GM12873 (cell line): ENCODE measurements at regions not wholly inside any gene's neighbourhood (a gene's known extent, or its start where the extent isn't known, plus 50 kb on each side); places are given as distances from the start of the nearest gene placed in this dataset.

Experiments
- TF ChIP-seq, protein P1 (sequence below): IDR thresholded peaks from 2 replicates; pipeline ENCODE4 v1.5.1; 2012; ENCODE audit warnings: low read depth, mild to moderate bottlenecking, moderate library complexity, low read length, control low read depth; ENCODE audit not compliant: insufficient read depth; ENCODE audit errors: missing control alignments

DNA sequence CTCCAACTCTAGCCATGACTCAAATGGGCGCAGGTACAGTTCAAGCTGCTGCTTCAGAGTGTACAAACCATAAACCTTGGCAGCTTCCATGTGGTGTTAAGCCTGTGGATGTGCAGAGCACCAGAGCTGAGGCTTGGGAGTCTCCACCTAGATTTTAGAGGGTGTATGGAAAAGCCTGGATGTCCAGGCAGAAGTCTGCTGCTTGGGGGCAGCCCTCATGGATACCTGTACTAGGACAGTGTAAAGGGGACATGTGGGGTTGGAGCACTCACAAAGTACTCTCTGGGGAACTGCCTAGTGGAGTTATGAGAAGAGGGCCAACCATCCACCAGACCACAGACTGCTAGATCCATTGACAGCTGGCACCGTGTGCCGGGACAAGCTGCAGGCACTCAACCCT is 273.5 kb upstream of the ST8SIA4 start:
- TF ChIP-seq, protein P1, sequence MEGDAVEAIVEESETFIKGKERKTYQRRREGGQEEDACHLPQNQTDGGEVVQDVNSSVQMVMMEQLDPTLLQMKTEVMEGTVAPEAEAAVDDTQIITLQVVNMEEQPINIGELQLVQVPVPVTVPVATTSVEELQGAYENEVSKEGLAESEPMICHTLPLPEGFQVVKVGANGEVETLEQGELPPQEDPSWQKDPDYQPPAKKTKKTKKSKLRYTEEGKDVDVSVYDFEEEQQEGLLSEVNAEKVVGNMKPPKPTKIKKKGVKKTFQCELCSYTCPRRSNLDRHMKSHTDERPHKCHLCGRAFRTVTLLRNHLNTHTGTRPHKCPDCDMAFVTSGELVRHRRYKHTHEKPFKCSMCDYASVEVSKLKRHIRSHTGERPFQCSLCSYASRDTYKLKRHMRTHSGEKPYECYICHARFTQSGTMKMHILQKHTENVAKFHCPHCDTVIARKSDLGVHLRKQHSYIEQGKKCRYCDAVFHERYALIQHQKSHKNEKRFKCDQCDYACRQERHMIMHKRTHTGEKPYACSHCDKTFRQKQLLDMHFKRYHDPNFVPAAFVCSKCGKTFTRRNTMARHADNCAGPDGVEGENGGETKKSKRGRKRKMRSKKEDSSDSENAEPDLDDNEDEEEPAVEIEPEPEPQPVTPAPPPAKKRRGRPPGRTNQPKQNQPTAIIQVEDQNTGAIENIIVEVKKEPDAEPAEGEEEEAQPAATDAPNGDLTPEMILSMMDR, result no peak

DNA sequence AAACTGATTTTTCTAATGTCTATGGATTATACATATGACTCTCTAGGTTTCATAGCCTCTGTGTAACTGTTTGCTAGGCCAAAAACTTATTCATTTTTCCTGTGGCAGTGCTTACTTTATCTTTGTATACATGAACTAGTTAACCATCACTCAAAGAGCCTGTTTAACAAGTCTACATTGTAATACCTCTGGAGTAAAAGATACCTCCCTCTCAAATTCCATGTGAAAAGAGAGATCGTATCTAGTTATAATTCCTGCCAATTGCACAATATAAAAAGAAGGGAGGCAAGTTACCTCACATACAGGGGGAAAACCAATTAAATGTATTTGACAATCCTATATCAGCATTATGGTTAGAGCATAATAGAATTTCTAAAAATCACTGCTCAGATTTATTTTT is 271.9 kb upstream of the ST8SIA4 start:
- TF ChIP-seq, protein P1, result no peak

DNA sequence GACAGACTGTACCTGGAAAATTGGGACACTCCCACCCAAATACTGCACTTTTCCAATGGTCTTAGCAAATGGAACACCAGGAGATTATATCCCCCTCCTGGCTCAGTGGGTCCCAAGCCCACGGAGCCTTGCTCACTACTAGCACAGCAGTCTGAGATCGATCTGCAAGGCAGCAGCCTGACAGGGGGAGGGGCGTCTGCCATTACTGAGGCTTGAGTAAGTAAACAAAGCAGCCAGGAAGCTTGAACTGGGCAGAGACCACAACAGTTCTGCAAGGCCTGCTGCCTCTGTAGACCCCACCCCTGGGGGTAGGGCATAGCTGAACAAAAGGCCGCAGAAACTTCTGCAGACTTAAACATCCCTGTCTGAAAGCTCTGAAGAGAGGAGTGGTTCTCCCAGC is 260.0 kb upstream of the ST8SIA4 start:
- TF ChIP-seq, protein P1, result no peak

DNA sequence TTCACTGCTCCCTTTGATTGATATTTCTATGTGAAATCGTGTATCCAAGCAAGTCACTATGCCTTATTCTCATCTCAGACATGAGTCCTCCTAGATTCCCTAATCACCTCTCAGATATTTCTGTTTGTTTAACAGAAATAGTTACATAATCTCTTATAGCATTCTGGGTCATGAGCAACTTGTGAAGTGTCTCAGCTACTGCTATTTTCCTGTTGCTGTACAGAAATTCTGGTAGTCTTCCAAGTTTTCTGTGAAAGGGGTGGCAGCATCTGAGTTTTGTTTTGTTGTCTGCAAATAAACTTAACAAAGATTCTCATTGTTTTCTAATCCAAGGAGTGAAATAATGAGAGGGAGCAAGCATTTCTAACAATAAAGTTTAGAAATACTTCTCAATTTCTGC is 256.9 kb upstream of the ST8SIA4 start:
- TF ChIP-seq, protein P1, result no peak

DNA sequence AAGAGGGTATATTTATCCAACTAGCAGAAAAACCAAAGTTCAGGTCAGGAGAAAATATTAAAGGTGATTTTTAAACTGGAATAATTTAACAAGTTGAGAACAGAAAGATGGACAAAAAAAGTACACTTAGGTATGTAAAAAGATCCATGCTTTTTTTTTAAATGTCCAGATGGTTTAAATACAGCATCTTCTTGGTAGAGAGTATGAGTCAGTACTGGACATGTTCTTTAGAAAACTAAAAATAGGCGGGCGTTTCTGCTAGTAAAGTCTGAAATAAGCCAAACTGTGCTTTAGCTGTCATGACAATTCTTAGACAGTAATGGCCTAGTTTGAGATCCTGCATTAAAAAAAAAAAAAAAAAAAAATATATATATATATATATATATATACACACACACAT is 255.9 kb upstream of the ST8SIA4 start:
- TF ChIP-seq, protein P1, result no peak

DNA sequence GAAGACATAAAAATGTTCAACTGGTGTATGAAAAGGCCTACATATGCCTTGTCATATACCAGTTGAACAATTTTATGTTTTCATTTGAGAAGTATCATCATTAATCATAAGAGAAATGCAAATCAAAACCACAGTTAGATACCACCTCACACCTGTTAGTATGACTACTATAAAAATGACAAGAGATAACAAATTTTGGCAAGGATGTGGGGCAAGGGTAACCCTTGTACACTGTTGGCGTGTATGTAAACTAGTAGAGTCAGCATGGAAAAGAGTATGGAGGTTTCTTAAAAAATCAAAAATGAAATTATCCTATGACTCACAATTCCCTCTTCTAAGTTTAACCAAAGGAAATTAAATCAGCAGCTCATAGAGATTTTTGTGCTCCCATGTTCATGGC is 250.4 kb upstream of the ST8SIA4 start:
- TF ChIP-seq, protein P1, result no peak

DNA sequence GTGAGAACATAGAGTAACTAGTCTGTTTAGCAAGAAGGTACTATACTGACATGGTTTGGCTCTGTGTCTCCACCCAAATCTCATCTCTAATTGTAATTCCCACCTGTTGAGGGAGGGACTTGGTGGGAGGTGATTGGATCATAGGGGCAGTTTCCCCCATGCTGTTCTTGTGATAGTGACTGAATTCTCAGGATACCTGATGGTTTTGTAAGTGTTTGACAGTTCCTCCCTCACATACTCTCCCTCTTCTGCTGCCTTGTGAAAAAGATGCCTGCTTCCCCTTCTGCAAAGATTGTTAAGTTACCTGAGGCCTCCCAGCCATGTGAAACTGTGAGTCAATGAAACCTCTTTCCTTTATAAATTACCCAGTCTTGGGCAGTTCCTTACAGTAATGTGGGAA is 240.4 kb upstream of the ST8SIA4 start:
- TF ChIP-seq, protein P1, result no peak
